Smooth muscle cell (in vitro differentiated cells): ENCODE measurements at regions not wholly inside any gene's neighbourhood (a gene's known extent, or its start where the extent isn't known, plus 50 kb on each side); places are given as distances from the start of the nearest gene placed in this dataset.
A peak's percentile ranks its signal among the peaks of the same experiment; 100 is the strongest.

Source experiments
- DNase-seq: peaks from one replicate; lab custom pipeline; 2025; ENCODE audit not compliant: unreplicated experiment; lab: John Stamatoyannopoulos, UW
- H2AFZ ChIP-seq: fragments of 200-600 bp; sonication (generic); 2 replicates; pipeline ENCODE4 v1.6.0; 2016; ENCODE audit warnings: antibody characterized with exemption, low read depth, mild to moderate bottlenecking
- H3F3A ChIP-seq: fragments of 200-600 bp; sonication (generic); 2 replicates; pipeline ENCODE4 v1.6.0; 2017; ENCODE audit warnings: antibody characterized with exemption, low read depth
- H3K27ac ChIP-seq: fragments of 200-600 bp; sonication (generic); 2 replicates; pipeline ENCODE4 v1.5.1; 2016; ENCODE audit warnings: low read depth, mild to moderate bottlenecking
- H3K27me3 ChIP-seq: fragments of 200-600 bp; sonication (generic); 2 replicates; pipeline ENCODE4 v1.6.1; 2016; ENCODE audit warnings: low read depth, mild to moderate bottlenecking
- H3K36me3 ChIP-seq: fragments of 200-600 bp; sonication (generic); 2 replicates; pipeline ENCODE4 v1.5.1; 2016; ENCODE audit warnings: low read depth
- H3K4me1 ChIP-seq: fragments of 200-600 bp; sonication (generic); 2 replicates; pipeline ENCODE4 v1.5.1; 2016; ENCODE audit warnings: low read depth
- H3K4me2 ChIP-seq: fragments of 200-600 bp; sonication (generic); 2 replicates; pipeline ENCODE4 v1.6.0; 2016; ENCODE audit warnings: mild to moderate bottlenecking
- H3K4me3 ChIP-seq: fragments of 200-600 bp; sonication (generic); 2 replicates; pipeline ENCODE4 v1.5.1; 2016; ENCODE audit warnings: mild to moderate bottlenecking
- H3K79me2 ChIP-seq: fragments of 200-600 bp; sonication (generic); 2 replicates; pipeline ENCODE4 v1.6.0; 2016; ENCODE audit warnings: low read depth, mild to moderate bottlenecking
- H3K9ac ChIP-seq: fragments of 200-600 bp; sonication (generic); 2 replicates; pipeline ENCODE4 v1.6.0; 2016; ENCODE audit warnings: low read depth
- H3K9me3 ChIP-seq: fragments of 200-600 bp; sonication (generic); replicated peaks from 2 replicates; pipeline ENCODE4 v1.5.1; 2016; ENCODE audit warnings: low read depth
- H4K20me1 ChIP-seq: fragments of 200-600 bp; sonication (generic); 2 replicates; pipeline ENCODE4 v1.6.0; 2016; ENCODE audit warnings: low read depth
- WGBS: methylation state at CpG from one replicate; pipeline ENCODE4 v1.1.7; 2016; ENCODE audit warnings: low lambda C conversion rate; 5-methylcytosine and 5-hydroxymethylcytosine counted together
- TF ChIP-seq, protein P1 (sequence below): fragments of 200-600 bp; sonication (generic); IDR thresholded peaks from 2 replicates; pipeline ENCODE4 v1.5.1; 2017; ENCODE audit warnings: borderline replicate concordance, mild to moderate bottlenecking, antibody characterized with exemption; ENCODE audit not compliant: insufficient read depth, poor library complexity, severe bottlenecking

DNA sequence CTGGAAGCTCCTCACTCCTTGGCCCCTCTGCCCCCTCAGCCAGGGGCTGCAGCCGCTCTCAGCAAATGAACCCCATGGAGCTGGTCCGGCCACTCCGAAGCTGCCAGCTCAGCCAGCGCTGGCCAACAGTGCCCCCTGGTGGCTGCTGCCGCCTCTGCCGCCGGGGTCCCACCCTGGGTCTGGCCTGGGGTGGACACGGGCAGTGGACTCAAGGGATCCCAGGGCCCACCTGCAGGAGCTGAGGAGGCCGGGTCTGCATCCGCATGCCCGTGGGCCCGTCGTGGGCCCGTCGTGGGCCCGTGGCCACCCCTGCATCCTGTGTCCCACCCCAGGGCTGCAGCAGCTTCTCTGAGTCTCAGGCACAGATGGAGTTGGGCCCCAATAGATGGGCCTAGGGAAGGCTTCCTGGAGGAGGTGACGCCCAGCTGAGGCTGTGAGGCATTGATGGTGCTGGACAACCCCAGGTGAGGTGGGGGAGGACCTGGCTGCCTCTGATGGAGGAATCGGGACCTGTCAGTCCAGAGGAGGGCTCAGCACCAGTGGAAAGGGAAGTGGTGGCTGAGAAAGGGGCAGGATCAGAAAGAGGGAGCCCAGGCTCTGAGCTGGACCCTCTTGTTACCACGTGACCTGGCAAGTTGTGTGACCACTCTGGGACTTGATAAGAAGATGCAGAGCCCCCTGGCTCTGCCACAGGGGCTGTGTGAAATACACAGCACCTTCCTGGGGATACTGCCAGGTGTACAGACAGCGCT, 522.3 kb downstream of the BRD1 start:
- H3K9me3 ChIP-seq = no peaks in the 10 kb centered on the region

DNA sequence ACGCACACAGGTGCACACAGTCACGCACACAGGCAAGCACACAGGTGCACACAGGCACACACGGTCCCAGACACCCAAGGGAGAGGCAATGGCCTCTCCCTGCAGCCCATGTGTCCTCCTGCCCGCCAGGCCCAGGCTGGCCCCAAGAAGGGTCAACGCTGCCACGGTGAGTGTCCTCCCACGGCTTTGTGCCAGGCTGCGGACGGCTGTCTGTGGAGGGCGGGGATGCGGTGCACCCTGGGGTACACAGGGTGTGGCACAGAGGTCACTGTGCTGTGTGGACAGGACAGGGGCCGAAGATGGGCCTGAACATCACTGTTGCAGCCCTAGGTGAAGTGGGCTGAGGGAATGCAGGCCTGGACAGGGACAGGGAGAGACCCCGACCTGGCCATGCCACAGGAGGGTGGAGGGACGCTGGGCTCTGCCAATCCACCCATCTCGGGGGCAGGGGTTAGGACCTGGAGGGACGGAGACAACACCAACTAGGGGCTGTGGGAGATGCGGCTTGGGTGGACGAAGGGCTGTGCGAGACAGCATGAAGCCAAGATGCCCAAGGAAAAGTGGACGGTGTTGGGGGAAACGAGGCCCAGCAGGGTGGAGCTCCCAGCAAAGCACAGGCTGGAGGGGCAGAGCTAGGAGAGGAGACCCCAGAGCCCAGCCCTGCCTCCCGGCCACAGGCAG, 523.8 kb downstream of the BRD1 start:
- Histone ChIP-seq H3K9me3 (no peaks in the 10 kb centered on the region), H3K4me1 (no peaks in the 10 kb centered on the region), H3K79me2 (no peaks in the 10 kb centered on the region), H2AFZ (no peak overlapping the region), H3K4me2 (no peak overlapping the region), H3K9ac (no peak overlapping the region), H3K27me3 (peaks cover 2% of the 10 kb centered on the region), H3K36me3 (no peaks in the 10 kb centered on the region), H3K4me3 (no peak overlapping the region), H3F3A (no peaks in the 10 kb centered on the region), H3K27ac (no peak overlapping the region), H4K20me1 (no peaks in the 10 kb centered on the region)
- no peak for DNase-seq
- TF ChIP-seq, protein P1, sequence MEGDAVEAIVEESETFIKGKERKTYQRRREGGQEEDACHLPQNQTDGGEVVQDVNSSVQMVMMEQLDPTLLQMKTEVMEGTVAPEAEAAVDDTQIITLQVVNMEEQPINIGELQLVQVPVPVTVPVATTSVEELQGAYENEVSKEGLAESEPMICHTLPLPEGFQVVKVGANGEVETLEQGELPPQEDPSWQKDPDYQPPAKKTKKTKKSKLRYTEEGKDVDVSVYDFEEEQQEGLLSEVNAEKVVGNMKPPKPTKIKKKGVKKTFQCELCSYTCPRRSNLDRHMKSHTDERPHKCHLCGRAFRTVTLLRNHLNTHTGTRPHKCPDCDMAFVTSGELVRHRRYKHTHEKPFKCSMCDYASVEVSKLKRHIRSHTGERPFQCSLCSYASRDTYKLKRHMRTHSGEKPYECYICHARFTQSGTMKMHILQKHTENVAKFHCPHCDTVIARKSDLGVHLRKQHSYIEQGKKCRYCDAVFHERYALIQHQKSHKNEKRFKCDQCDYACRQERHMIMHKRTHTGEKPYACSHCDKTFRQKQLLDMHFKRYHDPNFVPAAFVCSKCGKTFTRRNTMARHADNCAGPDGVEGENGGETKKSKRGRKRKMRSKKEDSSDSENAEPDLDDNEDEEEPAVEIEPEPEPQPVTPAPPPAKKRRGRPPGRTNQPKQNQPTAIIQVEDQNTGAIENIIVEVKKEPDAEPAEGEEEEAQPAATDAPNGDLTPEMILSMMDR = no peak
- 85% methylated on average over 22 of the region's 22 CpGs for WGBS

More for the DNA sequence above, 522.3 kb downstream of the BRD1 start:
- H2AFZ ChIP-seq = peak overlapping the region; percentile 7
- peak; percentile 53 for DNase-seq
- H3K9ac ChIP-seq = no peak overlapping the region
- peak overlapping the region; percentile 37 for H3K4me2 ChIP-seq
- peak overlapping the region; percentile 5 for H3K4me3 ChIP-seq
- no peaks in the 10 kb centered on the region for H4K20me1 ChIP-seq
- H3F3A ChIP-seq = no peaks in the 10 kb centered on the region
- WGBS = 23% methylated on average over 20 of the region's 20 CpGs
- H3K79me2 ChIP-seq = no peaks in the 10 kb centered on the region
- H3K27ac ChIP-seq = no peak overlapping the region
- TF ChIP-seq, protein P1 = peak; percentile 97
- H3K27me3 ChIP-seq = peaks cover 11% of the 10 kb centered on the region
- no peaks in the 10 kb centered on the region for H3K36me3 ChIP-seq
- no peaks in the 10 kb centered on the region for H3K4me1 ChIP-seq

DNA sequence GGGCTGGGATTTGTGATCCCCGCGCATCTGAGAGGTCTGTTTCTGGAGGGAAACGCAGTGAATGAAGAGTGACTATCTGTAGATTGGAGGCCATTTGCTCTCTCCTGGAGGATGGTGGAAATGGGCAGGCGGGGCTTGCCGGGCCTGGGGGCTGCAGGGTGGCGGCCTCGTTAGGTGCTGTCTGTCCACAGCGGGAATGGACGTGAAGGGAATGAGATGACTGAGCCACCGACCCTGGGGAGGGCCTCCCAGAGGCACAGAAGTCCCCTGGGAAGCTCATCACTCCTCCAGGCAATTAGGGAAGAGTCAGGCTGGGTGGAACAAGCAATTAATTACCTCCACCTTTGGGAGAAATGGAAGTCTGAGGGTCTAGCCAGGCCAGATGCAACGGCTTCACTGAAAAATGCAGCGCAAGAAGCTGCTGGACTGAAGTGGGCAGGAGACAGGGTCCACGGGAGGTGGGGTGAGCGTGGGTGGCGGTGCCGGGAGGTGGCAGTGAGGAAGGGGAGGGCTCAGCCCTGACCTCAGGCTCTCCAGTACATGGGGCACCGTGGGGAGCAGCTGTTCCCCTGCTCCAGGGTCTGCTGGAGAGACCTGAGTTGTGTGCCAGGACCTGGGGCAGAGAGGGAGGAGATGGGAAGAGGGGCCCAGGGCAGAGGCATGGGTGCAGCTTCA, 524.5 kb downstream of the BRD1 start:
- H3K4me3 ChIP-seq = no peak overlapping the region
- H3K9me3 ChIP-seq = no peaks in the 10 kb centered on the region
- TF ChIP-seq, protein P1 = no peak
- H3K36me3 ChIP-seq = no peaks in the 10 kb centered on the region
- H3K4me2 ChIP-seq = no peak overlapping the region
- whole genome bisulfite sequencing = 83% methylated on average over 17 of the region's 17 CpGs
- no peaks in the 10 kb centered on the region for H4K20me1 ChIP-seq
- H3F3A ChIP-seq = no peaks in the 10 kb centered on the region
- H3K4me1 ChIP-seq = no peaks in the 10 kb centered on the region
- no peaks in the 10 kb centered on the region for H3K79me2 ChIP-seq
- H3K27me3 ChIP-seq = no peaks in the 10 kb centered on the region
- no peak overlapping the region for H3K9ac ChIP-seq
- H2AFZ ChIP-seq = no peak overlapping the region
- no peak overlapping the region for H3K27ac ChIP-seq
- no peak for DNase-seq
